ENCODE measurements at regions not wholly inside any gene's neighbourhood (a gene's known extent, or its start where the extent isn't known, plus 50 kb on each side); places are given as distances from the start of the nearest gene placed in this dataset.

GRCh38 chr5:6950860-6951259 is 237.6 kb downstream of the TENT4A start:
- Histone ChIP-seq H3K9me2 (ENCODE audit: insufficient read depth, low read length) (no peaks in the 10 kb centered on the region), H3K4me2 (ENCODE audit: low read length) (no peak overlapping the region), H3K79me2 (ENCODE audit: insufficient read depth, low read depth, low read length) (no peaks in the 10 kb centered on the region), H2AFZ (ENCODE audit: low read length) (no peak overlapping the region), H3K27ac (ENCODE audit: low read depth, low read length, poor library complexity, severe bottlenecking) (no peak overlapping the region), H3K4me1 (ENCODE audit: insufficient read depth, low read length, poor library complexity, severe bottlenecking) (no peaks in the 10 kb centered on the region), H3K4me3 (ENCODE audit: low read depth, low read length, poor library complexity, severe bottlenecking) (no peak overlapping the region), H3K36me3 (ENCODE audit: insufficient read depth, low read length) (no peaks in the 10 kb centered on the region), H3K9me3 (ENCODE audit: low read length) (no peaks in the 10 kb centered on the region), H4K20me1 (ENCODE audit: insufficient read depth, low read length) (no peaks in the 10 kb centered on the region)
- ChIA-PET CTCF (ENCODE audit: unreplicated experiment) (no interaction called here), POLR2A (no interaction called here)
- intact Hi-C loops (cut with micrococcal nuclease; ENCODE audit: unreplicated experiment) = no loop called here
- no peak for TF ChIP-seq EZH2phosphoT487 (IDR thresholded peaks at IDR 0.05; ENCODE audit: borderline replicate concordance, low read depth, low read length)
- TF ChIP-seq CTCF (conservative IDR thresholded peaks at IDR 0.05; ENCODE audit: low read length) = no peak
- DNase-seq (ENCODE audit: low spot score) = no peak
- BruUV-seq (replicated peaks) = no TSS peak

GRCh38 chr5:6961123-6961522 is 247.9 kb downstream of the TENT4A start:
- no peaks in the 10 kb centered on the region for H3K36me3 ChIP-seq (ENCODE audit: insufficient read depth, low read length)
- no peaks in the 10 kb centered on the region for H3K9me2 ChIP-seq (ENCODE audit: insufficient read depth, low read length)
- H3K79me2 ChIP-seq (ENCODE audit: insufficient read depth, low read depth, low read length) = no peaks in the 10 kb centered on the region
- DNase-seq (ENCODE audit: low spot score) = no peak
- H3K4me1 ChIP-seq (ENCODE audit: insufficient read depth, low read length, poor library complexity, severe bottlenecking) = no peaks in the 10 kb centered on the region
- ChIA-PET POLR2A (no interaction called here), CTCF (ENCODE audit: unreplicated experiment) (no interaction called here)
- no peak overlapping the region for H3K27ac ChIP-seq (ENCODE audit: low read depth, low read length, poor library complexity, severe bottlenecking)
- intact Hi-C loops (cut with micrococcal nuclease; ENCODE audit: unreplicated experiment) = no loop called here
- TF ChIP-seq EZH2phosphoT487 (IDR thresholded peaks at IDR 0.05; ENCODE audit: borderline replicate concordance, low read depth, low read length) (no peak), CTCF (conservative IDR thresholded peaks at IDR 0.05; ENCODE audit: low read length) (no peak)
- no peaks in the 10 kb centered on the region for H3K9me3 ChIP-seq (ENCODE audit: low read length)
- no peak overlapping the region for H2AFZ ChIP-seq (ENCODE audit: low read length)
- no peaks in the 10 kb centered on the region for H4K20me1 ChIP-seq (ENCODE audit: insufficient read depth, low read length)
- no TSS peak for BruUV-seq (replicated peaks)
- no peak overlapping the region for H3K4me3 ChIP-seq (ENCODE audit: low read depth, low read length, poor library complexity, severe bottlenecking)
- H3K4me2 ChIP-seq (ENCODE audit: low read length) = no peak overlapping the region

- intact Hi-C loops (cut with micrococcal nuclease; ENCODE audit: unreplicated experiment) = no loop called here
- Histone ChIP-seq H3K27ac (ENCODE audit: low read depth, low read length, poor library complexity, severe bottlenecking) (no peak overlapping the region), H3K4me3 (ENCODE audit: low read depth, low read length, poor library complexity, severe bottlenecking) (no peak overlapping the region), H3K36me3 (ENCODE audit: insufficient read depth, low read length) (no peaks in the 10 kb centered on the region), H4K20me1 (ENCODE audit: insufficient read depth, low read length) (no peaks in the 10 kb centered on the region), H3K79me2 (ENCODE audit: insufficient read depth, low read depth, low read length) (no peaks in the 10 kb centered on the region), H2AFZ (ENCODE audit: low read length) (no peak overlapping the region), H3K4me1 (ENCODE audit: insufficient read depth, low read length, poor library complexity, severe bottlenecking) (no peaks in the 10 kb centered on the region), H3K9me3 (ENCODE audit: low read length) (no peaks in the 10 kb centered on the region), H3K9me2 (ENCODE audit: insufficient read depth, low read length) (no peaks in the 10 kb centered on the region), H3K4me2 (ENCODE audit: low read length) (no peak overlapping the region)
- ChIA-PET POLR2A (interaction anchor here (0.5 kb wide), 1 partner anchor 206 kb away, joined by 4 read pairs; no protein-coding TSS in a partner anchor), CTCF (ENCODE audit: unreplicated experiment) (no interaction called here)
- TF ChIP-seq EZH2phosphoT487 (IDR thresholded peaks at IDR 0.05; ENCODE audit: borderline replicate concordance, low read depth, low read length) (no peak), CTCF (conservative IDR thresholded peaks at IDR 0.05; ENCODE audit: low read length) (no peak)
- BruUV-seq (replicated peaks) = no TSS peak
- DNase-seq (ENCODE audit: low spot score) = no peak
These were observed 248.8 kb downstream of the TENT4A start for GRCh38 chr5:6961837-6962635.
